ENCODE measurements at regions not wholly inside any gene's neighbourhood (a gene's known extent, or its start where the extent isn't known, plus 50 kb on each side); places are given as distances from the start of the nearest gene placed in this dataset.

- H3K36me3 ChIP-seq (replicated peaks in 1 of 2) = no peaks in the 10 kb centered on the region
- H3K4me1 ChIP-seq (replicated peaks in 1 of 2) = no peaks in the 10 kb centered on the region
- DNase-seq = no peak
- intact Hi-C loops (cut with DNase I) = no loop called here
- no peaks in the 10 kb centered on the region for H3K9me3 ChIP-seq (replicated peaks in 1 of 3)
- WGBS, 4 donors = 5 to 81% (median 62%) methylated on average over 1 of the region's 1 CpG
- no peak overlapping the region for H3K27ac ChIP-seq
- H3K27me3 ChIP-seq = no peaks in the 10 kb centered on the region
- no peak overlapping the region for H3K4me3 ChIP-seq
- TF ChIP-seq CTCF (IDR thresholded peaks at IDR 0.05) = no peak
- TF ChIP-seq POLR2A (IDR thresholded peaks at IDR 0.05) = no peak
These were observed 269.4 kb downstream of the CRLF2 start for GRCh38 chrX:943035-943434.

GRCh38 chrX:940691-941090 lies 271.8 kb downstream of the CRLF2 start:
- Histone ChIP-seq H3K36me3 (replicated peaks in 1 of 2) (no peaks in the 10 kb centered on the region), H3K4me1 (replicated peaks in 1 of 2) (no peaks in the 10 kb centered on the region), H3K27ac (no peak overlapping the region), H3K4me3 (no peak overlapping the region), H3K27me3 (no peaks in the 10 kb centered on the region), H3K9me3 (replicated peaks in 1 of 3) (no peaks in the 10 kb centered on the region)
- no peak for DNase-seq
- intact Hi-C loops (cut with DNase I) = no loop called here
- 52 to 66% (median 55%) methylated on average over 9 of the region's 9 CpGs for WGBS, 4 donors
- TF ChIP-seq POLR2A (IDR thresholded peaks at IDR 0.05) = no peak
- no peak for TF ChIP-seq CTCF (IDR thresholded peaks at IDR 0.05)

GRCh38 chrX:936979-937769 lies 275.3 kb downstream of the CRLF2 start:
- H3K4me3 ChIP-seq = no peak overlapping the region
- no peaks in the 10 kb centered on the region for H3K9me3 ChIP-seq (replicated peaks in 1 of 3)
- no peaks in the 10 kb centered on the region for H3K36me3 ChIP-seq (replicated peaks in 1 of 2)
- TF ChIP-seq POLR2A (IDR thresholded peaks at IDR 0.05) (no peak), CTCF (IDR thresholded peaks at IDR 0.05) (no peak)
- intact Hi-C loops (cut with DNase I) = no loop called here
- H3K4me1 ChIP-seq (replicated peaks in 1 of 2) = no peaks in the 10 kb centered on the region
- H3K27me3 ChIP-seq = no peaks in the 10 kb centered on the region
- no peak for DNase-seq
- WGBS, 4 donors = 68 to 72% (median 70%) methylated on average over 25 to 26 of the region's 26 CpGs
- no peak overlapping the region for H3K27ac ChIP-seq

- no peaks in the 10 kb centered on the region for H3K27me3 ChIP-seq
- no peaks in the 10 kb centered on the region for H3K36me3 ChIP-seq (replicated peaks in 1 of 2)
- WGBS, 4 donors = 67 to 72% (median 71%) methylated on average over 11 of the region's 11 CpGs
- H3K4me1 ChIP-seq (replicated peaks in 1 of 2) = no peaks in the 10 kb centered on the region
- H3K27ac ChIP-seq = no peak overlapping the region
- intact Hi-C loops (cut with DNase I) = no loop called here
- no peak for DNase-seq
- no peak for TF ChIP-seq CTCF (IDR thresholded peaks at IDR 0.05)
- H3K9me3 ChIP-seq (replicated peaks in 1 of 3) = no peaks in the 10 kb centered on the region
- H3K4me3 ChIP-seq = no peak overlapping the region
These were observed 278.8 kb downstream of the CRLF2 start for GRCh38 chrX:933611-934010.

Measured in adrenal gland (tissue), 9 donors.